GM12891 (cell line): ENCODE measurements at regions not wholly inside any gene's neighbourhood (a gene's known extent, or its start where the extent isn't known, plus 50 kb on each side); places are given as distances from the start of the nearest gene placed in this dataset.

Experiments used
- DNase-seq: peaks from one replicate; pipeline ENCODE4 v3.0.0; 2011; ENCODE audit warnings: low spot score; ENCODE audit not compliant: insufficient read length
- FAIRE-seq: peaks from 2 replicates; lab custom pipeline; 2011; peaks lifted over from hg19 to GRCh38; lab: Jason Lieb, UNC
- PAX5 ChIP-seq: IDR thresholded peaks from 2 replicates; pipeline ENCODE4 v1.6.1; 2011; ENCODE audit warnings: low read length, moderate library complexity, mild to moderate bottlenecking; ENCODE audit not compliant: insufficient read depth, severe bottlenecking
- POLR2A ChIP-seq: IDR thresholded peaks from 2 replicates; pipeline ENCODE4 v1.6.1; 2011; ENCODE audit warnings: low read depth, low read length, control low read depth
- POLR2AphosphoS5 ChIP-seq: IDR thresholded peaks from 2 replicates; pipeline ENCODE4 v1.6.1; 2011; ENCODE audit warnings: low read depth, low read length, control low read depth
- POU2F2 ChIP-seq: IDR thresholded peaks from 2 replicates; pipeline ENCODE4 v1.6.1; 2011; ENCODE audit warnings: low read depth, mild to moderate bottlenecking, control low read depth, low read length, moderate library complexity
- SPI1 ChIP-seq: IDR thresholded peaks from 2 replicates; pipeline ENCODE4 v1.6.1; 2011; ENCODE audit warnings: low read depth, low read length, control low read depth
- TAF1 ChIP-seq: IDR thresholded peaks from 2 replicates; pipeline ENCODE4 v1.6.1; 2011; ENCODE audit warnings: low read depth, low read length, control low read depth

DNA sequence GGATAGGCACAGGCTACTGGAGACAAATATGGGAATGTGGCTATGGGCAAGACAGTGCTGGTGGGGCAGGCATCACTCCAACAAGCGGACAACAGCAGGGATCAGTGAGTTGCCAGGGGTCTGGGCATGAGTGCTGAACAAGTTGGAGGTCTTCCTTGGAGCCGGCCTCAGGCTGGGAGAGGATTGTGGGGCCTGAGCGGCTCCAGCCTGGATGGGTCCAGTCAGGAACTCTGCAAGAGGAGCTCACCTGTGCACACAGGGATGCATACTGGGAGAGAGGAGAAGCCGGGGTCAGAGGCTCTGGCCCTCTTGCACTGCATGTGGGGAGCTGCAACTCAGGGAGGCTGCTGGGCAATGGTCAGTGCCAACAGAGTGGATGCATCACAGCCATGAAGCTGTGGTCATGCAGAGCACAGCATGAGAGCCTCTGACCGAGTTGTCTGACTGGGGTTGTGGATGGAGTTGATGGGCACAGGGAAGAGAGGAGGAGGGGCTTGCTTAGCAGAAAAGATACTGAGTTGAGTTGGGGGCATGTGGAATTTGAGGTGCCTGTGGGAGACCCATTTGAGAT lies 204.0 kb upstream of the ZNF32 start:
- FAIRE-seq (no peak), DNase-seq (no peak)
- no peak for TF ChIP-seq POLR2AphosphoS5
- no peak for TF ChIP-seq PAX5
- no peak for TF ChIP-seq POU2F2
- no peak for TF ChIP-seq SPI1
- no peak for TF ChIP-seq TAF1
- TF ChIP-seq POLR2A, result no peak

DNA sequence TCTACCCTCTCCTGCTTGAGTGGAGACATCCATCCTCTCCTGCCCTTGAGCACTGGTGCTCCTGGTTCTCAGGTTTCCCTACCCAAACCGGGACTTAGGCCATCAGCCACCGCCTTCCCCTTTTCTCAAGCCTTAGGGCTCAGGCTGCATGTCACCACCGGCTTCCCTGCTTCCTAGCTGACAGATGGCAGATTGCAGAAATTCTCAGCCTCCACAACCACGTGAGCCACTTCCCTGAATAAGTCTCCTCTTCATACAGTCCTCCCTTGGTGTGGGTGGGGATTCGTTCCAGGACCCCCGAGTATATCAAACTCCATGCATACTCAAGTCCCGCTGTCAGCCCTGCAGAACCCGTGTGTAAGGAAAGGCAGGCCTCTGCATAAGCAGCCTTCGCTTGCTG lies 203.5 kb upstream of the ZNF32 start:
- DNase-seq (no peak), FAIRE-seq (no peak)
- TF ChIP-seq POU2F2, result no peak
- no peak for TF ChIP-seq PAX5
- TF ChIP-seq POLR2AphosphoS5, result no peak
- no peak for TF ChIP-seq SPI1
- no peak for TF ChIP-seq TAF1

DNA sequence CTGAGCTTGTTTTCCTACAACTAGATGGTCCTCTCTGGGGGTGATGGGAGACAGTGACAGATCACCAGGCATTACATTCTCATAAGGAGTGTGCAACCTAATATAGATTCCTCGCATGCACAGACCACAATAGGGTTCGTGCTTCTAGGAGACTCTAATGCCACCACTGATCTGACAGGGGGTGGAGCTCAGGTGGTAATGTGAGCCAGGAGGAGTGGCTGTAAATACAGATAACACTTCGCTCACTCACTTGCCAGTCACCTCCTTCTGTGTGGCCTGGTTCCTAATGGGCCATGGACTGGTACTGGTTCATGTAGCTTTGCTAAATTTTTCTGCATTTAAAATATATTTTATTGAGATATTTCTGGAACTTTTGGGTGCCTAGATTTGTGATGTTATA lies 202.3 kb upstream of the ZNF32 start:
- DNase-seq (no peak), FAIRE-seq (no peak)
- TF ChIP-seq SPI1 (no peak), POLR2A (no peak), TAF1 (no peak), POLR2AphosphoS5 (no peak), PAX5 (no peak), POU2F2 (no peak)

DNA sequence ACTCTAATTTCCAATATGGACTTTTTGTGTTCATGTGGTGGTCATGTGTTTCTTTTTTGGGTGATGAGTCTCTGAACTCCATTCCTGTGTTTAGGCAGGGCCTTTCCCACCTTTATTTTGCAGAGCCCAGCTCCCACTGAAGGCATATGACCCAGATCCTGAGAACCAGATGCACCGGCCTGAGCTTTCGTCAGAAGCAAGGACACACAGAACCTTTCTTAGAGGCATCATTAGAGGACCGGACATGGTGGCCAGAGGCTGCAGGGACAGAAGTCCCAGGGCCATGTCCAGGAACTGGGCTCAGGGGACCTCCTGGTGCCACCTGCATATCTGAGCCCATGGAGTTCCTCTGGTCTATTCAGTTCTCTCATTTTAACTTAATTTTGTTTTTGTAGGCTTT lies 200.9 kb upstream of the ZNF32 start:
- FAIRE-seq, result no peak

DNA sequence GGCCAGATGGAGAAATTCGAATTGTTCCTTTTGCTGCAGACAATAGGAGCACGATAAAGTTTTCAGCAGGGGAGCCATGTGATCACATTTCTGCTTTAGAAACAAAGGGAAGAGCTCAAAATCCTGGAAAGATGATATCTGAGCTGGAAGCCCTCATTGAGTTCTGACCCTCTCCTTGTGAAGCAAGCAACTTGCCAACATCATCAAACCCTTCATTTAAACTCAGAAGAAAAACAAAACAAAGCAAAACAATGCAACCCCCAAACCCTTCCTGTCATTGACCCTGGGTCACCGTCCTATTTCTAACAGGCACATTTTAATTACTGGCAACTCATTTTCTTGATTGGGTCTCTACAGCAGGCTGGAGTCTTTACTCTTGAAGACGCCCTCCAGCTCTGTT lies 198.3 kb upstream of the ZNF32 start:
- FAIRE-seq, result no peak
- no peak for DNase-seq
- no peak for TF ChIP-seq SPI1
- TF ChIP-seq PAX5, result no peak
- TF ChIP-seq TAF1, result no peak
- no peak for TF ChIP-seq POLR2A
- no peak for TF ChIP-seq POU2F2
- no peak for TF ChIP-seq POLR2AphosphoS5

More for the DNA sequence above, 200.9 kb upstream of the ZNF32 start:
- no peak for TF ChIP-seq SPI1
- TF ChIP-seq POU2F2, result no peak
- no peak for DNase-seq

DNA sequence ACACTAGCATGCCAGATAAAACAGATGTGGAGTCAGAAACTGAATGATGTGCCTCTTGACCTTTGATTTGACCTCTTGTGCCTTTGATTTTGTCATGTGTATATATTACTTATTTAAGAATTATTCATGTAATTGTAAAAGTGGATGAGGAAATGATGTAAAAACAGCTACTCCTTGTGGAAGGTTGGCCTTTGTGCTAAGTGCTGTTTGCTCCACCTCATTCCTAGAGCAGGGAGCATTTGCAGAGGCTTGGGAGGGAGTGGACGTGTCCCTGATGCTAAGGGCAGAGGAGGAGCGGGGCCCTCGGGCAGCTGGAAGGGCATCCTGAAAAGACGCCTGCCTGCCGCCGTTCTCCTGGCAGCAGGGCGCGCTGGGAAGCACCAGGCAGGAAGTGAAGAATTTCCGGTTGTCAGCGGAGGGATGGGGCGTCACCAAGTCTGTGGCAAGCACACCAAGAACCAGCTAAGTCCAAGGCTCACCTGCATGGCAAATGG lies 197.6 kb upstream of the ZNF32 start:
- DNase-seq, result no peak
- no peak for FAIRE-seq

DNA sequence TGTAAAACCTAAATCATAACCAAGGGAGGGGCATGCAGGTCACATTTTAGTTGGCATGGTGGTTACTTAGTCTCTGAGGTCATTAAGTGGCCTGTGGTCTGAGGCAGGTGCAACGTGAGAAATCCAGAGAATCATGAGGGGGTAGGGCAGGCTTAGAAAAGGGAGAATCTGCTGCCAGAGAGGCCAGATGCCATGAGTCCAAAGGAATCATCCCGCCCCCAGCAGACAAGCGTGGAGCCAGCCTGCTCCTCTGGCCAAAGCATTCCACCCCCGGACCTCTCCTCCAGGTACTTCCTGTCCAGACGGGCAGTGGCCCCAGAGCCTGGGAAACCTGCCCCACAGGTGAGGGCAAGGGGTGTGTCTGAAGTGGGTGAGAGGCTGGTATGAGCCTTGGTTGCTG lies 196.4 kb upstream of the ZNF32 start:
- FAIRE-seq, result no peak
- no peak for DNase-seq
- TF ChIP-seq TAF1 (no peak), PAX5 (no peak), POLR2AphosphoS5 (no peak), SPI1 (no peak), POU2F2 (no peak), POLR2A (no peak)

More for the DNA sequence above, 197.6 kb upstream of the ZNF32 start:
- no peak for TF ChIP-seq PAX5
- no peak for TF ChIP-seq TAF1
- no peak for TF ChIP-seq POLR2A
- no peak for TF ChIP-seq POU2F2
- TF ChIP-seq POLR2AphosphoS5, result no peak

DNA sequence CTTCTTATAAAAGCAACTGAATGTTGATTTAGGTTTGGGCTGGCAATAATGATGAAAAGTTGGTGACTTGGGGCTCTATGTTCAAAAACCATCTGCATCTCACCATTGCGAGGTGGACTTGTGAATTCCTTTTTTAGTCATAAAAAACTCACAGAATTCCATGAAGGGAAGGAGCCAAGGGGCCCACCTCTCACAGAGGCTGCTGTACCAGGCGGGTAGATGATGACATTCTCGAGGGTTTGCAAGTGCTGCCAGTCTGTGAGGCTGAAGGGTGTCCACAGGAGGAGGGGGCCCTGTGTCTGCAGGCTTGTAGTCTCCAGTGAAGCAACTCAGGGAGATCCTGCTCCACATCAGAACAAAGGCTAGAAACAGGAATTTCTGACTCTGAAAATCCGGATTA lies 195.5 kb upstream of the ZNF32 start:
- DNase-seq (no peak), FAIRE-seq (no peak)
- no peak for TF ChIP-seq POLR2A
- no peak for TF ChIP-seq POU2F2
- no peak for TF ChIP-seq SPI1
- TF ChIP-seq TAF1, result no peak
- TF ChIP-seq POLR2AphosphoS5, result no peak
- TF ChIP-seq PAX5, result no peak

DNA sequence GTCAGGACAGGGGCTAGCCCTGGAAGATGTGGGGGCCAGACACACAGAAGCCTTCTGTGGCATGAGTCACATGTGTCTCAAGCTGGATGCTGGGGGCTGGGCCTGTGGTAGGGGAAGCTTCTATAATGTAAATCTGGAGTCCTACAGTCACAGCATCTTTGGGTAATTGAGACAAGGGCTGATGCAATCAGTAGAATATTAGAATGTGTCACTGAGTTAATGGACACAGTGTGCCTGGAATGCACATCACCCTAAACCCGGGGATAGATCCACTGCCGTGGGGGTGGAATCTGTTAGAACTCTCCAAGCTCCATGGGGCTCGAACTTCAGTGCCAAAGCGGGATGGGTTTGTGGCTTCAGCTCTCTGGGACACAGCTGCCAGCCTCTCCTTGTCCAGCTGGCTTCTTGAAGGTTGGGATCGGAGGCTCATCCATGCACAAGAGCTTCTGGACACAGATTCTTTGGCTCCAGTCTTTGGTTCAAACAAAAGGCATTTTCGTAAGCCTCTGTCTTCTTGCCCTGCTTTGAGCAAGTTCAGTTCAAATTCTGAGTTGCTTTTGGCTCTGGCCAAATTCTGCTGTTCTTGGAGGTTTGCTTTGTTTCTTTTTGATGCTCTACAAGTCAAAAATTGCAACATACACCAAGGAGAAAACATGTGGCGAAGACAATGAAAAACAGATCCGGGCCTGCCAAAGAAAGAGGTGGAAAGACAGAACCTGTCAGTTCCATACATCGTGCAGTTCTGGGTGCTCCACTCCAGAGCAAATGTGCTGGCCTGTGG lies 194.8 kb upstream of the ZNF32 start:
- FAIRE-seq (no peak), DNase-seq (no peak)
- TF ChIP-seq POLR2AphosphoS5, result no peak
- no peak for TF ChIP-seq PAX5
- TF ChIP-seq POLR2A, result no peak
- no peak for TF ChIP-seq POU2F2
- TF ChIP-seq SPI1, result no peak
- no peak for TF ChIP-seq TAF1

DNA sequence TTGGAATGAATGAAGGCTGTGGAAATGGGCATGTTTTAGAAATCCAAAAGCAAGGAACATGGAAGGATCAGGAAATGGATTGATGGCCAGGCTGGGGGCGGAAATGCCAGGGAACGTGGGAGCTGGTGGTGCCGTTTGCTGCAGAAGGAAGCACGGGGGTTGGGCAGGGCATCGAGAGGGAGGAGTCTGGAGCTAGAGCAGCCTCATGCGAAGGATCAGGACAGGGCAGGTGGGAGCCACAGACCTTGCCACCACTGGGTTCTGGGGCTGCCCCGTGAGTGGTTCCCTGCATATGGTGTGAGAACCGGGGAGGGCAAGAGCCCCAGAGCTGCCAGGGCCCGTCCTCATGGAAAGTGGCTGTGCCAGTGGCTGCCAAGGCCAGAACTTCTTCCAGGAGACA lies 193.8 kb upstream of the ZNF32 start:
- FAIRE-seq, result no peak
- TF ChIP-seq SPI1 (no peak), POLR2AphosphoS5 (no peak), POU2F2 (no peak), POLR2A (no peak), PAX5 (no peak), TAF1 (no peak)
- DNase-seq, result no peak
